ENCODE measurements at regions not wholly inside any gene's neighbourhood (a gene's known extent, or its start where the extent isn't known, plus 50 kb on each side); places are given as distances from the start of the nearest gene placed in this dataset.

- H3K27ac ChIP-seq (ENCODE audit: low read depth, low read length), result no peak overlapping the region
- 80% methylated on average over 2 of the region's 2 CpGs; no CpG with 5 or more reads in 1 of the 2 experiments for WGBS, 2 experiments (ENCODE audit: extremely low coverage in 1 of 2, insufficient coverage in 1 of 2, insufficient read length in 1 of 2, insufficient replicate concordance in 2 of 2, low coverage in 1 of 2, low lambda C conversion rate in 2 of 2, missing lambda C conversion rate in 1 of 2)
- H2BK120ac ChIP-seq (replicated peaks; ENCODE audit: low read depth, low read length), result no peak overlapping the region
- no peaks in the 10 kb centered on the region for H3K27me3 ChIP-seq (replicated peaks in 1 of 4; ENCODE audit: control insufficient read depth in 3 of 4, extremely low read depth in 1 of 4, insufficient read depth in 3 of 4, low read length in 3 of 4)
- no peak overlapping the region for H4K5ac ChIP-seq (ENCODE audit: insufficient read length, low read depth, low read length)
- no peak overlapping the region for H3K4me2 ChIP-seq (ENCODE audit: insufficient read depth in 1 of 2, low read depth in 2 of 2, low read length in 2 of 2)
- H3K56ac ChIP-seq (replicated peaks; ENCODE audit: insufficient read length, low read depth, low read length), result no peak overlapping the region
- DNase-seq (ENCODE audit: low read depth in 1 of 2, low spot score in 2 of 2) (no peak), FAIRE-seq (no peak)
- H3K79me2 ChIP-seq (ENCODE audit: control insufficient read depth in 1 of 2, insufficient read depth in 2 of 2, low read length in 2 of 2), result no peaks in the 10 kb centered on the region
- no peak overlapping the region for H3K4me3 ChIP-seq (ENCODE audit: extremely low read depth in 1 of 4, insufficient read depth in 2 of 4, low read depth in 3 of 4, low read length in 4 of 4)
- H2BK5ac ChIP-seq (ENCODE audit: low read depth, low read length), result no peak overlapping the region
- H2BK12ac ChIP-seq (ENCODE audit: low read depth, low read length), result no peak overlapping the region
- H3K79me1 ChIP-seq (ENCODE audit: low read depth, low read length), result no peaks in the 10 kb centered on the region
- no peak overlapping the region for H3K9ac ChIP-seq (replicated peaks in 1 of 4; ENCODE audit: extremely low read depth in 1 of 4, low read depth in 3 of 4, low read length in 3 of 4)
- no peak overlapping the region for H3K14ac ChIP-seq (ENCODE audit: insufficient read length)
- H3K4ac ChIP-seq (replicated peaks; ENCODE audit: insufficient read length, low read depth, low read length), result no peak overlapping the region
- H3K23me2 ChIP-seq (ENCODE audit: low read depth, low read length), result no peaks in the 10 kb centered on the region
- H4K8ac ChIP-seq (ENCODE audit: extremely low read depth, insufficient read depth, low read length), result no peak overlapping the region
- H2AFZ ChIP-seq (ENCODE audit: low read length), result no peak overlapping the region
- no peak overlapping the region for H3K18ac ChIP-seq (ENCODE audit: extremely low read depth, low read length)
- H3K9me3 ChIP-seq (ENCODE audit: insufficient read depth in 2 of 2, low read depth in 1 of 2, low read length in 1 of 2), result no peaks in the 10 kb centered on the region
- no peak overlapping the region for H2BK20ac ChIP-seq (ENCODE audit: low read length)
- no peak overlapping the region for H2BK15ac ChIP-seq (ENCODE audit: low read length)
- no peaks in the 10 kb centered on the region for H3K36me3 ChIP-seq (ENCODE audit: control insufficient read depth in 2 of 4, insufficient read depth in 4 of 4, low read length in 3 of 4)
- H3K23ac ChIP-seq (ENCODE audit: insufficient read length), result no peak overlapping the region
- no peak overlapping the region for H4K91ac ChIP-seq (replicated peaks; ENCODE audit: insufficient read length, low read length)
- no peaks in the 10 kb centered on the region; a peak in 1 of 7 replicates for H3K4me1 ChIP-seq (replicated peaks in 1 of 4; ENCODE audit: control insufficient read depth in 3 of 4, insufficient read depth in 4 of 4, low read length in 3 of 4)
- ChIA-PET POLR2A (ENCODE audit: partially characterized antibody) (no interaction called here), CTCF (ENCODE audit: partially characterized antibody) (interaction anchor here (0.6 to 1.0 kb wide), 3 partner anchors 15 to 344 kb away, joined by 3 to 4 read pairs (median 4); no protein-coding TSS in a partner anchor)
- H4K20me1 ChIP-seq (replicated peaks in 1 of 2; ENCODE audit: control insufficient read depth in 1 of 2, insufficient read depth in 2 of 2, low read length in 2 of 2), result no peaks in the 10 kb centered on the region
- no peak overlapping the region for H2AK5ac ChIP-seq (ENCODE audit: low read depth, low read length)
- TF ChIP-seq CBX5 (IDR thresholded peaks at IDR 0.05; ENCODE audit: low read depth, low read length) (no peak), SP4 (IDR thresholded peaks at IDR 0.05; ENCODE audit: low read length) (no peak), HDAC2 (IDR thresholded peaks at IDR 0.05; ENCODE audit: borderline replicate concordance in 1 of 2, low read depth in 2 of 2, low read length in 2 of 2) (no peak), SUZ12 (IDR thresholded peaks at IDR 0.05; ENCODE audit: low read length) (no peak), BACH1 (IDR thresholded peaks at IDR 0.05; ENCODE audit: low read length) (no peak)
Observed at GRCh38 chr3:88222343-88222742, 72.6 kb downstream of the C3orf38 start.

Data from H1 (cell line).